ENCODE measurements at regions not wholly inside any gene's neighbourhood (a gene's known extent, or its start where the extent isn't known, plus 50 kb on each side); places are given as distances from the start of the nearest gene placed in this dataset.

DNA sequence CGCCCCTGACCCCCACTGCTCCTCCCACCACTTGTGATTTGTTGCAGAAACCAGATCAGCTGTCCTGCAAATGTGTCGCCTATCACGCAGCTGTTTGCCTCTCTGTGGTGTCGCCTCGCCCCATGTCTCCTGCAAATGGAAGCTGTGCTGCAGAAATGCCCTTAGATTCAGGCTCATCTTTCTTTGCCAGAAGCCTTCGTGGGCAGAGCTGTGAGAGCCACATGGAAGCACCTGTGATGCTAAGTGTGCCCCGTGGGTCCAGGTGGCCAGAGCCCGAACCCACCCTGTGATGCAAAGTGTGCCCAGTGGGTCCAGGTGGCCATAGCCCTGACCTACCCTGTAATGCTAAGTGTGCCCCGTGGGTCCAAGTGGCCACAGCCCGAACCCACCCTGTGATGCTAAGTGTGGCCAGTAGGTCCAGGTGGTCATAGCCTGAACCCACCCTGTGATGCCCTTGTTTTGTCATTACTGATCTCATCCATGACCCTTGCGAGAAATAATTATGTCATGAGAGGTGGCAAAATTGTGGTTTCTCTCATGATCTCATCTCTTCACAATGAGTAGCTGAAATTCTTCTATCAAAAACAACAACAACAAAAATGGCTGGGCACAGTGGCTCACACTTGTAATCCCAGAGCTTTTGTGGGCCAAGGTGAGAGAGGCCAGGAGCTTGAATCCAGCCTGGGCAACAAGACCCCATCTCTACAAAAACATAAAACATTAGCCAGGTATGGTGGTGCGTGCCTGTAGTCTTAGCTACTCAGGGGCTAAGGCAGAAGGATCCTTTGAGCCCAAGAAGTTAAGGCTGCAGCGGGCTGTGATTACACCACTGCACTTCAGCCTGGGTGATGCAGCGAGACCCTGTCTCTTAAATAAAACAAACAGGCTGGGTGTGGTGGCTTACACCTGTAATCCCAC, 187.4 kb downstream of the GOLGA6L6 start:
- H3K4me2 ChIP-seq (ENCODE audit: low read length): no peak overlapping the region
- H3K27ac ChIP-seq (ENCODE audit: low read length): no peak overlapping the region
- no peaks in the 10 kb centered on the region for H3K9me2 ChIP-seq (ENCODE audit: insufficient read depth, low read length)
- no peaks in the 10 kb centered on the region for H4K20me1 ChIP-seq (ENCODE audit: insufficient read depth)
- H3K9ac ChIP-seq (ENCODE audit: low read length): no peak overlapping the region
- no peak overlapping the region for H3K4me3 ChIP-seq (ENCODE audit: low read length)
- no peak overlapping the region for H2AFZ ChIP-seq (ENCODE audit: low read depth, low read length)
- TF ChIP-seq RAD21 (conservative IDR thresholded peaks at IDR 0.05): no peak
- TF ChIP-seq EP300 (conservative IDR thresholded peaks at IDR 0.05; ENCODE audit: poor library complexity, severe bottlenecking): no peak
- TF ChIP-seq, protein P1, sequence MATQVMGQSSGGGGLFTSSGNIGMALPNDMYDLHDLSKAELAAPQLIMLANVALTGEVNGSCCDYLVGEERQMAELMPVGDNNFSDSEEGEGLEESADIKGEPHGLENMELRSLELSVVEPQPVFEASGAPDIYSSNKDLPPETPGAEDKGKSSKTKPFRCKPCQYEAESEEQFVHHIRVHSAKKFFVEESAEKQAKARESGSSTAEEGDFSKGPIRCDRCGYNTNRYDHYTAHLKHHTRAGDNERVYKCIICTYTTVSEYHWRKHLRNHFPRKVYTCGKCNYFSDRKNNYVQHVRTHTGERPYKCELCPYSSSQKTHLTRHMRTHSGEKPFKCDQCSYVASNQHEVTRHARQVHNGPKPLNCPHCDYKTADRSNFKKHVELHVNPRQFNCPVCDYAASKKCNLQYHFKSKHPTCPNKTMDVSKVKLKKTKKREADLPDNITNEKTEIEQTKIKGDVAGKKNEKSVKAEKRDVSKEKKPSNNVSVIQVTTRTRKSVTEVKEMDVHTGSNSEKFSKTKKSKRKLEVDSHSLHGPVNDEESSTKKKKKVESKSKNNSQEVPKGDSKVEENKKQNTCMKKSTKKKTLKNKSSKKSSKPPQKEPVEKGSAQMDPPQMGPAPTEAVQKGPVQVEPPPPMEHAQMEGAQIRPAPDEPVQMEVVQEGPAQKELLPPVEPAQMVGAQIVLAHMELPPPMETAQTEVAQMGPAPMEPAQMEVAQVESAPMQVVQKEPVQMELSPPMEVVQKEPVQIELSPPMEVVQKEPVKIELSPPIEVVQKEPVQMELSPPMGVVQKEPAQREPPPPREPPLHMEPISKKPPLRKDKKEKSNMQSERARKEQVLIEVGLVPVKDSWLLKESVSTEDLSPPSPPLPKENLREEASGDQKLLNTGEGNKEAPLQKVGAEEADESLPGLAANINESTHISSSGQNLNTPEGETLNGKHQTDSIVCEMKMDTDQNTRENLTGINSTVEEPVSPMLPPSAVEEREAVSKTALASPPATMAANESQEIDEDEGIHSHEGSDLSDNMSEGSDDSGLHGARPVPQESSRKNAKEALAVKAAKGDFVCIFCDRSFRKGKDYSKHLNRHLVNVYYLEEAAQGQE (IDR thresholded peaks at IDR 0.05; ENCODE audit: borderline replicate concordance): no peak
- TF ChIP-seq SMC3 (conservative IDR thresholded peaks at IDR 0.05; ENCODE audit: poor library complexity): no peak
- TF ChIP-seq, protein P2, sequence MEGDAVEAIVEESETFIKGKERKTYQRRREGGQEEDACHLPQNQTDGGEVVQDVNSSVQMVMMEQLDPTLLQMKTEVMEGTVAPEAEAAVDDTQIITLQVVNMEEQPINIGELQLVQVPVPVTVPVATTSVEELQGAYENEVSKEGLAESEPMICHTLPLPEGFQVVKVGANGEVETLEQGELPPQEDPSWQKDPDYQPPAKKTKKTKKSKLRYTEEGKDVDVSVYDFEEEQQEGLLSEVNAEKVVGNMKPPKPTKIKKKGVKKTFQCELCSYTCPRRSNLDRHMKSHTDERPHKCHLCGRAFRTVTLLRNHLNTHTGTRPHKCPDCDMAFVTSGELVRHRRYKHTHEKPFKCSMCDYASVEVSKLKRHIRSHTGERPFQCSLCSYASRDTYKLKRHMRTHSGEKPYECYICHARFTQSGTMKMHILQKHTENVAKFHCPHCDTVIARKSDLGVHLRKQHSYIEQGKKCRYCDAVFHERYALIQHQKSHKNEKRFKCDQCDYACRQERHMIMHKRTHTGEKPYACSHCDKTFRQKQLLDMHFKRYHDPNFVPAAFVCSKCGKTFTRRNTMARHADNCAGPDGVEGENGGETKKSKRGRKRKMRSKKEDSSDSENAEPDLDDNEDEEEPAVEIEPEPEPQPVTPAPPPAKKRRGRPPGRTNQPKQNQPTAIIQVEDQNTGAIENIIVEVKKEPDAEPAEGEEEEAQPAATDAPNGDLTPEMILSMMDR (IDR thresholded peaks at IDR 0.05; ENCODE audit: poor library complexity, severe bottlenecking): no peak
- TF ChIP-seq MXI1 (conservative IDR thresholded peaks at IDR 0.05; ENCODE audit: poor library complexity, severe bottlenecking): no peak
- no peak for TF ChIP-seq POLR2AphosphoS5 (IDR thresholded peaks at IDR 0.05)
- no peak for TF ChIP-seq TAF1 (IDR thresholded peaks at IDR 0.05; ENCODE audit: low read depth)
- no peaks in the 10 kb centered on the region for H3K27me3 ChIP-seq (ENCODE audit: insufficient read depth, low read depth, low read length)
- no peaks in the 10 kb centered on the region for H3K79me2 ChIP-seq (replicated peaks; ENCODE audit: insufficient read depth, low read length)
- H3K9me3 ChIP-seq (ENCODE audit: low read length): peaks cover 10% of the 10 kb centered on the region
- no peaks in the 10 kb centered on the region for H3F3A ChIP-seq (ENCODE audit: insufficient read depth, low read length, poor library complexity, severe bottlenecking)
- H3K36me3 ChIP-seq (ENCODE audit: insufficient read depth, low read length): no peaks in the 10 kb centered on the region

DNA sequence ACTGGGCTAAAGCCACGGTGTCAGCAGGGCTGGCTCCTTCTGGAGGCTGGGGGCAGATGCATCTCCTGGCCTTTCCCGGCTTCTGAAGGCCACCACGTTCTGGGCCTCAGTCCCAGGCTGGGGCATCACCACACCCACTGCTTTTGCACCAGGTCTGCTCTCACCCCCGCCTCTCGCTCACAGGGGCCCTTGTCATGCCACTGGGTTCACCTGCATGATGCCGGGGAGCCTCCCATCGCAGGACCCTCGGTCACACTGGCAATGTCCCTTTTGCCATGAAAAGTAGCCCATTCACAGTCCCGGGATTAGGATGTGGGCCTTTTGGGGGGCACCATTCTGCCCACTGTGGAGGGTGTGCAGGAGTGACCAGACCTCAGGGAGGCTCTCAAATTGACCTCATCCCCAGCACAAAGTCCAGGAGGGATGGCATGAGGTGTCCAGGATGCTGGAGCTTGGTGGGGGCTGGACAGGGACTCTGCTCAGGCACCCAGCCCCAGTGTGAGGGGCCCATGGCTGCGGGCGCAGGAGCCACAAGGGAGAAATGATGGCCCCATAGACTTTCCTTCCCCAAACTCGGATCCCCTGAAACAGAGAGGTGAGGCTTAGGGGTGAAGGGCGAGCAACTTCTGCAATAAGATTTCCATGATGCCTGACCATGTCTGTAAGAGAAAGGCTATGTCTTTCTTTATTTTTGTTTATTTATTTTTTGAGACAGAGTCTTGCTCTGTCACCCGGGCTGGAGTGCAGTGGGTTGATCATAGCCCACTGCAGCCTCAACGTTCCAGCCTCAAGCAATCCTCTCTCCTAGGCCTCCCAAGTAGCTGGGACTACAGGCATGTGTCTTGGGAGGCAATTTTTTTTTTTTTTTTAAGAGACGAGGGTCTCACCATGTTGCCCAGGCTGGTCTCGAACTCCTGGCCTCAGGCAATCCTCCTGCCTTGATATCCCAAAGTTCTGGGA, 189.1 kb downstream of the GOLGA6L6 start:
- no peaks in the 10 kb centered on the region for H3K79me2 ChIP-seq (replicated peaks; ENCODE audit: insufficient read depth, low read length)
- no peaks in the 10 kb centered on the region for H3K27me3 ChIP-seq (ENCODE audit: insufficient read depth, low read depth, low read length)

More for the DNA sequence above, 189.1 kb downstream of the GOLGA6L6 start:
- H3K4me3 ChIP-seq (ENCODE audit: low read length): no peak overlapping the region
- H2AFZ ChIP-seq (ENCODE audit: low read depth, low read length): no peak overlapping the region
- no peak overlapping the region for H3K27ac ChIP-seq (ENCODE audit: low read length)
- H3F3A ChIP-seq (ENCODE audit: insufficient read depth, low read length, poor library complexity, severe bottlenecking): no peaks in the 10 kb centered on the region
- H3K9me3 ChIP-seq (ENCODE audit: low read length): peaks cover 8% of the 10 kb centered on the region
- no peak overlapping the region for H3K4me2 ChIP-seq (ENCODE audit: low read length)
- no peaks in the 10 kb centered on the region for H3K36me3 ChIP-seq (ENCODE audit: insufficient read depth, low read length)
- H3K9me2 ChIP-seq (ENCODE audit: insufficient read depth, low read length): no peaks in the 10 kb centered on the region
- no peak for TF ChIP-seq EZH2 (IDR thresholded peaks at IDR 0.05; ENCODE audit: borderline replicate concordance, insufficient read depth, low read length, poor library complexity, severe bottlenecking)
- TF ChIP-seq TAF1 (IDR thresholded peaks at IDR 0.05; ENCODE audit: low read depth): no peak
- TF ChIP-seq EP300 (conservative IDR thresholded peaks at IDR 0.05; ENCODE audit: poor library complexity, severe bottlenecking): no peak
- no peak for TF ChIP-seq SMC3 (conservative IDR thresholded peaks at IDR 0.05; ENCODE audit: poor library complexity)
- no peak for TF ChIP-seq POLR2AphosphoS5 (IDR thresholded peaks at IDR 0.05)
- TF ChIP-seq RAD21 (conservative IDR thresholded peaks at IDR 0.05): no peak
- no peak overlapping the region for H3K9ac ChIP-seq (ENCODE audit: low read length)
- H4K20me1 ChIP-seq (ENCODE audit: insufficient read depth): no peaks in the 10 kb centered on the region

Data from neural cell (in vitro differentiated cells).